ENCODE measurements at regions not wholly inside any gene's neighbourhood (a gene's known extent, or its start where the extent isn't known, plus 50 kb on each side); places are given as distances from the start of the nearest gene placed in this dataset.

GRCh38 chr10:80894311-80894791 lies 356.6 kb downstream of the SH2D4B start:
- Mint-ChIP-seq H3K27ac (ENCODE audit: unreplicated experiment) (no peak overlapping the region), H3K4me1 (ENCODE audit: low read depth, unreplicated experiment) (no peaks in the 10 kb centered on the region), H3K27me3 (ENCODE audit: unreplicated experiment) (peaks cover 58% of the 10 kb centered on the region), H3K4me3 (ENCODE audit: low read depth, unreplicated experiment) (no peak overlapping the region), H3K9me3 (ENCODE audit: low read depth, unreplicated experiment) (no peaks in the 10 kb centered on the region), H3K36me3 (ENCODE audit: insufficient read depth, unreplicated experiment) (no peaks in the 10 kb centered on the region)
- DNase-seq, result no peak
- CTCF ChIA-PET, result no interaction called here
- no peak for TF ChIP-seq CTCF (IDR thresholded peaks at IDR 0.05; ENCODE audit: unreplicated experiment)
- no TSS peak for BruUV-seq (replicated peaks)
- intact Hi-C loops (cut with micrococcal nuclease; ENCODE audit: unreplicated experiment), result no loop called here

- no peaks in the 10 kb centered on the region for H3K9me3 Mint-ChIP-seq (ENCODE audit: low read depth, unreplicated experiment)
- H3K27ac Mint-ChIP-seq (ENCODE audit: unreplicated experiment), result no peak overlapping the region
- intact Hi-C loops (cut with micrococcal nuclease; ENCODE audit: unreplicated experiment), result no loop called here
- no TSS peak for BruUV-seq (replicated peaks)
- no peak for DNase-seq
- H3K4me3 Mint-ChIP-seq (ENCODE audit: low read depth, unreplicated experiment), result no peak overlapping the region
- CTCF ChIA-PET, result no interaction called here
- H3K27me3 Mint-ChIP-seq (ENCODE audit: unreplicated experiment), result peaks cover 55% of the 10 kb centered on the region
- H3K36me3 Mint-ChIP-seq (ENCODE audit: insufficient read depth, unreplicated experiment), result no peaks in the 10 kb centered on the region
- H3K4me1 Mint-ChIP-seq (ENCODE audit: low read depth, unreplicated experiment), result no peaks in the 10 kb centered on the region
- no peak for TF ChIP-seq CTCF (IDR thresholded peaks at IDR 0.05; ENCODE audit: unreplicated experiment)
Measured at GRCh38 chr10:80894797-80895467, 357.2 kb downstream of the SH2D4B start.

GRCh38 chr10:80896076-80896475 lies 358.4 kb downstream of the SH2D4B start:
- no peak for TF ChIP-seq CTCF (IDR thresholded peaks at IDR 0.05; ENCODE audit: unreplicated experiment)
- CTCF ChIA-PET, result no interaction called here
- no TSS peak for BruUV-seq (replicated peaks)
- Mint-ChIP-seq H3K4me3 (ENCODE audit: low read depth, unreplicated experiment) (no peak overlapping the region), H3K36me3 (ENCODE audit: insufficient read depth, unreplicated experiment) (no peaks in the 10 kb centered on the region), H3K4me1 (ENCODE audit: low read depth, unreplicated experiment) (no peaks in the 10 kb centered on the region), H3K9me3 (ENCODE audit: low read depth, unreplicated experiment) (no peaks in the 10 kb centered on the region), H3K27ac (ENCODE audit: unreplicated experiment) (no peak overlapping the region), H3K27me3 (ENCODE audit: unreplicated experiment) (peaks cover 44% of the 10 kb centered on the region)
- no peak for DNase-seq
- intact Hi-C loops (cut with micrococcal nuclease; ENCODE audit: unreplicated experiment), result no loop called here

- Mint-ChIP-seq H3K27me3 (ENCODE audit: unreplicated experiment) (peaks cover 35% of the 10 kb centered on the region), H3K9me3 (ENCODE audit: low read depth, unreplicated experiment) (no peaks in the 10 kb centered on the region), H3K4me1 (ENCODE audit: low read depth, unreplicated experiment) (no peaks in the 10 kb centered on the region), H3K36me3 (ENCODE audit: insufficient read depth, unreplicated experiment) (no peaks in the 10 kb centered on the region), H3K27ac (ENCODE audit: unreplicated experiment) (no peak overlapping the region), H3K4me3 (ENCODE audit: low read depth, unreplicated experiment) (no peak overlapping the region)
- intact Hi-C loops (cut with micrococcal nuclease; ENCODE audit: unreplicated experiment), result no loop called here
- no peak for TF ChIP-seq CTCF (IDR thresholded peaks at IDR 0.05; ENCODE audit: unreplicated experiment)
- CTCF ChIA-PET, result no interaction called here
- BruUV-seq (replicated peaks), result no TSS peak
- no peak for DNase-seq
Measured at GRCh38 chr10:80896959-80897358, 359.3 kb downstream of the SH2D4B start.
